ENCODE measurements at regions not wholly inside any gene's neighbourhood (a gene's known extent, or its start where the extent isn't known, plus 50 kb on each side); places are given as distances from the start of the nearest gene placed in this dataset.

- TF ChIP-seq, protein P1, sequence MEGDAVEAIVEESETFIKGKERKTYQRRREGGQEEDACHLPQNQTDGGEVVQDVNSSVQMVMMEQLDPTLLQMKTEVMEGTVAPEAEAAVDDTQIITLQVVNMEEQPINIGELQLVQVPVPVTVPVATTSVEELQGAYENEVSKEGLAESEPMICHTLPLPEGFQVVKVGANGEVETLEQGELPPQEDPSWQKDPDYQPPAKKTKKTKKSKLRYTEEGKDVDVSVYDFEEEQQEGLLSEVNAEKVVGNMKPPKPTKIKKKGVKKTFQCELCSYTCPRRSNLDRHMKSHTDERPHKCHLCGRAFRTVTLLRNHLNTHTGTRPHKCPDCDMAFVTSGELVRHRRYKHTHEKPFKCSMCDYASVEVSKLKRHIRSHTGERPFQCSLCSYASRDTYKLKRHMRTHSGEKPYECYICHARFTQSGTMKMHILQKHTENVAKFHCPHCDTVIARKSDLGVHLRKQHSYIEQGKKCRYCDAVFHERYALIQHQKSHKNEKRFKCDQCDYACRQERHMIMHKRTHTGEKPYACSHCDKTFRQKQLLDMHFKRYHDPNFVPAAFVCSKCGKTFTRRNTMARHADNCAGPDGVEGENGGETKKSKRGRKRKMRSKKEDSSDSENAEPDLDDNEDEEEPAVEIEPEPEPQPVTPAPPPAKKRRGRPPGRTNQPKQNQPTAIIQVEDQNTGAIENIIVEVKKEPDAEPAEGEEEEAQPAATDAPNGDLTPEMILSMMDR (tag by site-specific recombination; IDR thresholded peaks at IDR 0.05) = no peak
- no peak for TF ChIP-seq ATF2 (tag by site-specific recombination; IDR thresholded peaks at IDR 0.05; ENCODE audit: low read depth)
- TF ChIP-seq ZNF658 (tag by site-specific recombination; IDR thresholded peaks at IDR 0.05) = no peak
- TF ChIP-seq BCL11A (tag by site-specific recombination; IDR thresholded peaks at IDR 0.05; ENCODE audit: low read depth) = no peak
- TF ChIP-seq ZNF837 (tag by site-specific recombination; IDR thresholded peaks at IDR 0.05) = no peak
- no peak for TF ChIP-seq ZNF707 (tag by site-specific recombination; IDR thresholded peaks at IDR 0.05)
- TF ChIP-seq, protein P2, sequence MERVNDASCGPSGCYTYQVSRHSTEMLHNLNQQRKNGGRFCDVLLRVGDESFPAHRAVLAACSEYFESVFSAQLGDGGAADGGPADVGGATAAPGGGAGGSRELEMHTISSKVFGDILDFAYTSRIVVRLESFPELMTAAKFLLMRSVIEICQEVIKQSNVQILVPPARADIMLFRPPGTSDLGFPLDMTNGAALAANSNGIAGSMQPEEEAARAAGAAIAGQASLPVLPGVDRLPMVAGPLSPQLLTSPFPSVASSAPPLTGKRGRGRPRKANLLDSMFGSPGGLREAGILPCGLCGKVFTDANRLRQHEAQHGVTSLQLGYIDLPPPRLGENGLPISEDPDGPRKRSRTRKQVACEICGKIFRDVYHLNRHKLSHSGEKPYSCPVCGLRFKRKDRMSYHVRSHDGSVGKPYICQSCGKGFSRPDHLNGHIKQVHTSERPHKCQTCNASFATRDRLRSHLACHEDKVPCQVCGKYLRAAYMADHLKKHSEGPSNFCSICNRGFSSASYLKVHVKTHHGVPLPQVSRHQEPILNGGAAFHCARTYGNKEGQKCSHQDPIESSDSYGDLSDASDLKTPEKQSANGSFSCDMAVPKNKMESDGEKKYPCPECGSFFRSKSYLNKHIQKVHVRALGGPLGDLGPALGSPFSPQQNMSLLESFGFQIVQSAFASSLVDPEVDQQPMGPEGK (tag by site-specific recombination; IDR thresholded peaks at IDR 0.05) = no peak
- no peak for TF ChIP-seq ZBTB44 (tag by site-specific recombination; IDR thresholded peaks at IDR 0.05)
- no peak for TF ChIP-seq ZNF350 (tag by site-specific recombination; IDR thresholded peaks at IDR 0.05)
- no peak for TF ChIP-seq ZNF138 (tag by site-specific recombination; IDR thresholded peaks at IDR 0.05; ENCODE audit: borderline replicate concordance)
- no peak for TF ChIP-seq ZNF274 (IDR thresholded peaks at IDR 0.05; ENCODE audit: low read length)
- TF ChIP-seq ZNF274 (tag by site-specific recombination; IDR thresholded peaks at IDR 0.05; ENCODE audit: borderline replicate concordance) = no peak
- TF ChIP-seq ZBTB8A (tag by site-specific recombination; IDR thresholded peaks at IDR 0.05) = no peak
- no peak for TF ChIP-seq TRIM28 (IDR thresholded peaks at IDR 0.05; ENCODE audit: borderline replicate concordance, low read length)
Measured at GRCh38 chr12:11961686-11962085, 109.1 kb upstream of the BCL2L14 start.
